GM12878 (cell line): ENCODE measurements at regions not wholly inside any gene's neighbourhood (a gene's known extent, or its start where the extent isn't known, plus 50 kb on each side); places are given as distances from the start of the nearest gene placed in this dataset.

Experiments
- ATF2 ChIP-seq: IDR thresholded peaks from 2 replicates; pipeline ENCODE4 v1.6.1; 2012; ENCODE audit warnings: low read length, inconsistent platforms
- ATF3 ChIP-seq: IDR thresholded peaks from 2 replicates; pipeline ENCODE4 v1.6.1; 2011; ENCODE audit warnings: low read depth, mild to moderate bottlenecking, low read length, moderate library complexity, borderline replicate concordance; ENCODE audit errors: extremely low read depth
- CTCF ChIP-seq, 3 experiments: IDR thresholded peaks in 2 of 3; conservative IDR thresholded peaks in 1 of 3; 2 replicates each; pipeline ENCODE4 v1.5.1; 2011; ENCODE audit warnings: low read depth in 3 of 3, low read length in 3 of 3, mild to moderate bottlenecking in 3 of 3, control low read depth in 2 of 3, moderate library complexity in 2 of 3, inconsistent platforms in 1 of 3, mixed read lengths in 1 of 3; ENCODE audit not compliant: control insufficient read depth in 2 of 3, insufficient read depth in 1 of 3; ENCODE audit errors: extremely low read depth in 1 of 3
- ESRRA ChIP-seq: IDR thresholded peaks from 2 replicates; pipeline ENCODE4 v1.6.1; 2012; ENCODE audit warnings: mild to moderate bottlenecking, low read length, improper control_type of control experiment
- EZH2 ChIP-seq: IDR thresholded peaks from 2 replicates; pipeline ENCODE4 v1.6.1; 2012; ENCODE audit warnings: low read depth, mild to moderate bottlenecking, control low read depth, inconsistent platforms, low read length, borderline replicate concordance; ENCODE audit not compliant: control insufficient read depth
- GABPA ChIP-seq: IDR thresholded peaks from 2 replicates; pipeline ENCODE4 v1.6.1; 2014; ENCODE audit warnings: antibody characterized with exemption, low read depth, mild to moderate bottlenecking, inconsistent platforms
- HSF1 ChIP-seq: fragments of 150-350 bp; IDR thresholded peaks from 2 replicates; pipeline ENCODE4 v1.6.1; 2014; ENCODE audit warnings: mild to moderate bottlenecking, low read depth, low read length
- JUND ChIP-seq: IDR thresholded peaks from 2 replicates; pipeline ENCODE4 v1.6.1; 2012; ENCODE audit warnings: low read depth, mild to moderate bottlenecking, low read length, improper control_type of control experiment, moderate library complexity
- MYB ChIP-seq: fragments of 150-350 bp; IDR thresholded peaks from 2 replicates; pipeline ENCODE4 v1.6.1; 2014; ENCODE audit warnings: mild to moderate bottlenecking, low read depth, low read length, borderline replicate concordance
- RFX5 ChIP-seq: IDR thresholded peaks from 2 replicates; pipeline ENCODE4 v1.6.1; 2011; ENCODE audit warnings: low read depth, low read length, improper control_type of control experiment
- SIN3A ChIP-seq: IDR thresholded peaks from 2 replicates; pipeline ENCODE4 v1.6.1; 2012; ENCODE audit warnings: low read depth, low read length, improper control_type of control experiment
- SUZ12 ChIP-seq: fragments of 200-600 bp; sonication (generic); IDR thresholded peaks from one replicate; pipeline ENCODE4 v1.6.1; 2018; ENCODE audit warnings: antibody characterized with exemption, mild to moderate bottlenecking; ENCODE audit not compliant: unreplicated experiment
- TCF12 ChIP-seq: IDR thresholded peaks from 2 replicates; pipeline ENCODE4 v1.6.1; 2011; ENCODE audit warnings: low read depth, mild to moderate bottlenecking, low read length

GRCh38 chr14:106631879-106632278, 1105.5 kb downstream of the TMEM121 start:
- TF ChIP-seq CTCF (IDR thresholded peaks at IDR 0.05 in 2 of 3, conservative IDR thresholded peaks at IDR 0.05 in 1 of 3; ENCODE audit: control insufficient read depth in 2 of 3, extremely low read depth in 1 of 3, insufficient read depth in 1 of 3, low read depth in 3 of 3, low read length in 3 of 3) (no peak), RFX5 (no peak), ATF3 (no peak), SUZ12 (no peak), TCF12 (no peak), JUND (no peak), MYB (no peak), ATF2 (no peak), HSF1 (no peak), ESRRA (no peak), EZH2 (no peak), GABPA (no peak), SIN3A (no peak)
